MG63 (cell line): ENCODE measurements at regions not wholly inside any gene's neighbourhood (a gene's known extent, or its start where the extent isn't known, plus 50 kb on each side); places are given as distances from the start of the nearest gene placed in this dataset.
"Not testable (repeated sequence)": the region's sequence is repeated elsewhere in the genome, so short reads cannot be mapped to it uniquely, and the experiment has no call there.

Experiments
- DNase-seq: peaks from one replicate; pipeline ENCODE4 v3.0.0-alpha.2; 2020
- H3K27me3 ChIP-seq: fragments of 250-450 bp; sonication (Bioruptor Pico); 2 replicates; pipeline ENCODE4 v1.5.1; 2020; ENCODE audit warnings: mild to moderate bottlenecking, moderate library complexity
- H3K36me3 ChIP-seq: fragments of 250-450 bp; sonication (Bioruptor Pico); 2 replicates; pipeline ENCODE4 v1.5.1; 2020; ENCODE audit warnings: mild to moderate bottlenecking, moderate library complexity
- H3K4me3 ChIP-seq: fragments of 250-450 bp; sonication (Bioruptor Pico); 2 replicates; pipeline ENCODE4 v1.5.1; 2020; ENCODE audit warnings: mild to moderate bottlenecking, moderate library complexity
- H3K9me3 ChIP-seq: fragments of 250-450 bp; sonication (Bioruptor Pico); 2 replicates; pipeline ENCODE4 v1.5.1; 2020; ENCODE audit warnings: mild to moderate bottlenecking, moderate library complexity

DNA sequence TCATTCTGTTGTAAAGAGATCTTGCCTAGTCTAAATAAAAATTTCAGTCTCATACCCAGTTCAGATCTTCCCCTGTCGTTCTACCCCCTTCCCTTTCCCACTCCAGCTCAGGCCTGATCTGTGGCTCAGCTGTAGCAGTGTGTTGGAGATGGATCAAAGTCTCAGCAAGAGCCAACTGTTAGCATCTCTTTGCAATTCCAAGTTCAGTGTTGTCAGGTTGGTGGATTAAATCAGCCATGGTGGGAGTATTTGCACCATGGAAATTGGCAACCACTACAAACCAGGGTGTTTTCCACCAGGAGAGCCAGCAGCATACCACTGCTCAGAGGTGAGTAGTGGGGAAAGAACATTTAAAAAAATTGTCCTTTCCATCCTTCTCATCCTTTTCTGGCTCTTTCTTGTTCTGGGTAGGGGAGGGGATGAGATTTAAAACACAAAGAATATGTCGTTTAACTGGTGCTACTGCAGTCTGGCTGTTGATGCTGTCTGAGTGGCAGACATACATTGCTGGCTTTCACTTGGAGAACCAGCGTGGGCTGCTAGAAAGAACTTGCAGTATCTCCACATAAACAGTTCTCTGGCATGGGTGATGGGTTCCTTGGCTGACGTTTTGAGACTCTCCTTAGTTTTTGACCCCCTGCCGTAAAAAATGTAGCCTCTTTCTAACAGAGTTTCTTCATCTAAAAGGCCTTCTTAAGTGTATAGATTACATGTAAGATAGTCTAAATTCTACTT, 514.1 kb downstream of the RAB38 start:
- Histone ChIP-seq H3K36me3 (no peaks in the 10 kb centered on the region), H3K27me3 (no peaks in the 10 kb centered on the region), H3K9me3 (no peaks in the 10 kb centered on the region), H3K4me3 (no peak overlapping the region)
- DNase-seq: no peak

DNA sequence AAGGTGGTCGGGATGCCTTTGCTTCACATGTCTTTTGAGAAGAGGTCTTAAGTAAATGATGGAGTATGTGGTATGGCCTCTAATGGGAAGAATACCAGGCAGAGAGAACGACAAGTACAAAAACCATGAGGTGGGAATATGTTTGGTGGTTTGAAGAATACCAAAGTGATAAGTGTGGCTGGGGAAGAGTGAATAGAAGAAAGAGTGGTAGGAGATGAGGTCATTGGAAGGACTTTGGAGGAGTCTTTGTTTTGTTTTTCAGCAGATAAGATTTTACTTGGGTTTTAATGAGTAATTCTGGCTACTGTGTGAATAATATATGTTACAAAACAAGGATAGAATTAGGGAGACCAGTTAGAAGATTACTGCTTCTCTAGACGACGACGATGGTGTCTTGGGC, 515.4 kb downstream of the RAB38 start:
- H3K36me3 ChIP-seq: no peaks in the 10 kb centered on the region
- DNase-seq: no peak
- H3K9me3 ChIP-seq: no peaks in the 10 kb centered on the region
- H3K27me3 ChIP-seq: no peaks in the 10 kb centered on the region
- H3K4me3 ChIP-seq: no peak overlapping the region

DNA sequence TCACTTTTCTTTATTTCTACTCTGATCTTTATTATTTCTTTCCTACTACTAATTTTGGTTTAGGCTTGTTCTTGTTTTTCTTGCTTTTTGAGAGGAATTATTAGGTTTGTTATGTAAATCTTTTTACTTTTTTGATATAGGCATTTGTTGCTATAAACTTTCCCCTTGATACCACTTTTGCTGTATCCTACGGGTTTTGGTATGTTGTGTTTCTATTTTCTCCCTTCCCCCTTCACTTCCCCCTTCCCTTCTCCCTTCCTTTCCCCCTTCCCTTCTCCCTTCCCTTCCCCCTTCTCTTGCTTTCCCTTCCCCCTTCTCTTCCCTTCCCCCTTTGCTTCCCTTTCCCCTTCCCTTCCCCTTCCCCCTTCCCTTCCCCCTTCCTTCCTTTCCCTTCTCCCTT, 529.6 kb downstream of the RAB38 start:
- H3K27me3 ChIP-seq: no peaks in the 10 kb centered on the region
- H3K36me3 ChIP-seq: no peaks in the 10 kb centered on the region
- H3K4me3 ChIP-seq: no peak overlapping the region
- DNase-seq: no peak
- H3K9me3 ChIP-seq: no peaks in the 10 kb centered on the region

- Histone ChIP-seq H3K27me3 (peaks cover 2% of the 10 kb centered on the region; the same call in 1 of the 2 replicates), H3K36me3 (no peaks in the 10 kb centered on the region), H3K9me3 (no peaks in the 10 kb centered on the region), H3K4me3 (no peak overlapping the region)
- no peak for DNase-seq
These were observed 535.4 kb downstream of the RAB38 start for GRCh38 chr11:87639753-87640364.

DNA sequence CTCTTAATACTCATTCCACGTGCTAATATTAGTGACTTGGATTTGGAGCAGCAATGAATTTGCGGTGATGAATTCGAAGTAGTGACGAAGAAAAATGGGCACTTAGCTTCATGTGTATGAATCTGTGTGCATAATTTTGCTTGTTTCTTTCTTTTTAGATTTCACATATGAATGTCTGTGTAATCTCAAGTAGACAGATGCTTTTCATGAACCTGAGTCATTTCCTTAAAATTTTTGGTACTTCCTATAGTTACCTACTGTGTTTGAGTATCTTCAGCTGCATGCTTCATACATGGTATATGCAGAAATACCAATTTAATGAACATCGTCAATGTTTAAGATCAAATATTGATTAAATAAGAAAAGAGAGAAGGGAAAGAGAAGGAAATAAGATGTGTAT, 540.2 kb downstream of the RAB38 start:
- no peak overlapping the region for H3K4me3 ChIP-seq
- no peak for DNase-seq
- H3K27me3 ChIP-seq: peaks cover 2% of the 10 kb centered on the region
- no peaks in the 10 kb centered on the region for H3K9me3 ChIP-seq
- H3K36me3 ChIP-seq: no peaks in the 10 kb centered on the region

GRCh38 chr11:87634331-87634730, 540.9 kb downstream of the RAB38 start:
- H3K36me3 ChIP-seq: no peaks in the 10 kb centered on the region
- peaks cover 2% of the 10 kb centered on the region; the same call in 1 of the 2 replicates for H3K27me3 ChIP-seq

DNA sequence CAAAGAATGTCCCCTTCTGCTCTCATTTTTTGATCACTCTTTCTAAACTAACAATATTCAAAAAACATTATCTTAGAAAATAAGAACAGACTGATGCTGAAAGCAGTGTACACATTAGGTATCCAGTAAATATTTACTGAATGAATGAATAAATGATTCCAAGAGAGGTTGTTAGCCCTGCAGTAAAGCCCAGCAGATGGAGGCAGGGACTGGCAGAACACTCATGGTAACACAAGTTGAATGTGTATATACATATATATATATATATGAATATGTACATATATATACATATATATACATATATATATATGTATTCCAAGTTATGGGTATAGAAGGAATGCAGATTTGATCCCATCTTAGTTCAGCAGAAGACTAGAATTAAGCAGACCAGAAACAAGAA, 546.3 kb downstream of the RAB38 start:
- Histone ChIP-seq H3K27me3 (no peaks in the 10 kb centered on the region; the same call in 1 of the 2 replicates), H3K4me3 (no peak overlapping the region), H3K9me3 (no peaks in the 10 kb centered on the region), H3K36me3 (no peaks in the 10 kb centered on the region)
- DNase-seq: no peak

More at GRCh38 chr11:87634331-87634730, 540.9 kb downstream of the RAB38 start:
- Histone ChIP-seq H3K9me3 (no peaks in the 10 kb centered on the region), H3K4me3 (no peak overlapping the region)
- no peak for DNase-seq

- Histone ChIP-seq H3K27me3 (no peaks in the 10 kb centered on the region), H3K36me3 (no peaks in the 10 kb centered on the region), H3K9me3 (no peaks in the 10 kb centered on the region), H3K4me3 (no peak overlapping the region)
- no peak for DNase-seq
These were observed 547.1 kb downstream of the RAB38 start for GRCh38 chr11:87628026-87628580.

DNA sequence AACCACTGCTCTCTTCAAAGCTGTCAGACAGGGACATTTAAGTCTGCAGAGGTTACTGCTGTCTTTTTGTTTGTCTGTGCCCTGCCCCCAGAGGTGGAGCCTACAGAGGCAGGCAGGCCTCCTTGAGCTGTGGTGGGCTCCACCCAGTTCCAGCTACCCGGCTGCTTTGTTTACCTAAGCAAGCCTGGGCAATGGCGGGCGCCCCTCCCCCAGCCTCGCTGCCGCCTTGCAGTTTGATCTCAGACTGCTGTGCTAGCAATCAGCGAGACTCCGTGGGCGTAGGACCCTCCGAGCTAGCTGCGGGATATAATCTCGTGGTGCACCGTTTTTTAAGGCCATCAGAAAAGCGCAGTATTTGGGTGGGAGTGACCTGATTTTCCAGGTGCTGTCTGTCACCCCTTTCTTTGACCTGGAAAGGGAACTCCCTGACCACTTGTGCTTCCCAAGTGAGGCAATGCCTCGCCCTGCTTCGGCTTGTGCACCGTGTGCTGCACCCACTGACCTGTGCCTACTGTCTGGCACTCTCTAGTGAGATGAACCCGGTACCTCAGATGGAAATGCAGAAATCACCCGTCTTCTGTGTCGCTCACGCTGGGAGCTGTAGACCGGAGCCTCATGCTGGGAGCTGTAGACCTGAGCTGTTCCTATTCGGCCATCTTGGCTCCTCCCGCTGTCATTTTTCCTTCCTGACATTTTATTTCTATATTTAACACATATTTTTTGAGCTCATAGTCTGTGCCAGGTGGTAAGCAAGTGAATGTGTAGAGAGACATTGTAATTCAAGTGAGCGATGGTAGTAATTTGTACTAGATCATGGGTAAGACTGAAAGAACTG, 551.5 kb downstream of the RAB38 start:
- not testable (repeated sequence) for H3K4me3 ChIP-seq, H3K9me3 ChIP-seq, H3K27me3 ChIP-seq, H3K36me3 ChIP-seq, DNase-seq

DNA sequence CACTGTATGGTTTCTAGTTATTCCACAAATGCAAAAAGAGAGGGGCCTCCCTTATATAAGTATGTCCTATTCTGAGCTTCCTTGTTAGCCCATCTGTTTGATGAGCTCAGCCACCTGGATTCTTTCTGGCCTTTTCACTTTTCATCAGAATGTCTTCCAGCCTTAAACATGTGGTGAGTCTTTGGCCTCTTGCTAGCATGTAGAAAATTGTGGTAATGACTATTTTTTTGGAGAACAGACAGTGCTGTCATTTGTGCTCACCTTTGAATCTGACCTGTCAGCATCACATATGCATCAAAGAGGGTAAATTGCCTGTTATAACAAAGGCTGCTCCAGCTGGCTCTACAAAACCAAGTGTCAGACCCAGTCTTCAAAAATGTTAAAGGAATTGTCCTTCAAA, 558.7 kb downstream of the RAB38 start:
- no peak for DNase-seq
- Histone ChIP-seq H3K4me3 (no peak overlapping the region), H3K27me3 (no peaks in the 10 kb centered on the region), H3K9me3 (no peaks in the 10 kb centered on the region), H3K36me3 (no peaks in the 10 kb centered on the region)

DNA sequence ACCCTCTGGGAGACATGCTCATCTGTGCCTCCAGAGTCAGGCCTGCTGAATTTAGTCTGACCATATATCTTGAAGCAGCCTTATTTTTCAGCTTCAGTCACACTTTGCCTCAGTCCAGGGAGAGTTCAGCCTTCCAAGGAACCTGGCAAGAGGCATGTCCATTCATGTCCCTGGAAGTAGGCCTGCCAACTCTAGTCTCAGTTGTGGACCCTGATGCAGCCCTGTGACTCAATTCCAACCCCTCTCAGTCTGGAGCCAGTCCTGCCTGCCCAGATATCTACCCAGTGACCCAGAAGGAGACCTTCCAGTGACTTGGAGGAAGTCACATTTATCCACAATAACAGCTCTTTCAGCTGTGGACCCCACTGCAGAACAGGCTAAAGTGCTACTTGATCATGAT, 566.6 kb downstream of the TMEM135 start:
- no peak for DNase-seq
- Histone ChIP-seq H3K36me3 (no peaks in the 10 kb centered on the region), H3K27me3 (no peaks in the 10 kb centered on the region), H3K4me3 (no peak overlapping the region), H3K9me3 (no peaks in the 10 kb centered on the region)

- no peaks in the 10 kb centered on the region for H3K27me3 ChIP-seq
- H3K9me3 ChIP-seq: no peaks in the 10 kb centered on the region
- H3K4me3 ChIP-seq: no peak overlapping the region
- no peak for DNase-seq
- H3K36me3 ChIP-seq: no peaks in the 10 kb centered on the region
These were observed 566.2 kb downstream of the TMEM135 start for GRCh38 chr11:87603887-87604286.

GRCh38 chr11:87602776-87603175, 565.0 kb downstream of the TMEM135 start:
- H3K9me3 ChIP-seq: no peaks in the 10 kb centered on the region
- no peaks in the 10 kb centered on the region for H3K27me3 ChIP-seq
- no peaks in the 10 kb centered on the region for H3K36me3 ChIP-seq
- no peak for DNase-seq
- H3K4me3 ChIP-seq: no peak overlapping the region

- Histone ChIP-seq H3K36me3 (no peaks in the 10 kb centered on the region), H3K9me3 (no peaks in the 10 kb centered on the region), H3K4me3 (no peak overlapping the region), H3K27me3 (no peaks in the 10 kb centered on the region)
- no peak for DNase-seq
These were observed 563.2 kb downstream of the TMEM135 start for GRCh38 chr11:87600938-87601337.

DNA sequence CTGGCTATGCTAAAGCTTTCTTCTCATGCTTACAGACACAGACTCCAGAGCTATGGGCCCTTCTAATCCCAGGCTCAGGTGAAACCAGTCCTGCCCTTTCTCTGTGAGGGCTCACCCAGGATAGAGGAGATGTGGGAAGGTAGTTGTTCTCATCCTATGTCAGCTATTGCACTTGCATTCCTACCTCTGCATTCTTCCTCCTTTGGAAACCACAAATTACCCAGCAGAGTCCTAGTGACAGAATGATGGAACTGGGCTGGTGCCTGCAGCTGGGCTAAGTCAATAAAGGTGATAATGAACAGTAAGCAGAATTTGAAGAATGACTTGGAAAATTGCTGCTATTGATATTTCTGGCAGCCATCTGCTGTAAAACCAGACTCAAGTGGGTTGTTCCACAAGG, 560.0 kb downstream of the TMEM135 start:
- Histone ChIP-seq H3K27me3 (no peaks in the 10 kb centered on the region), H3K4me3 (no peak overlapping the region), H3K9me3 (no peaks in the 10 kb centered on the region), H3K36me3 (no peaks in the 10 kb centered on the region)
- no peak for DNase-seq

- Histone ChIP-seq H3K36me3 (no peaks in the 10 kb centered on the region), H3K27me3 (no peaks in the 10 kb centered on the region)
- DNase-seq: no peak
These were observed 558.4 kb downstream of the TMEM135 start for GRCh38 chr11:87596176-87596575.

GRCh38 chr11:87589082-87589481, 551.3 kb downstream of the TMEM135 start:
- Histone ChIP-seq H3K9me3 (no peaks in the 10 kb centered on the region), H3K36me3 (no peaks in the 10 kb centered on the region), H3K27me3 (no peaks in the 10 kb centered on the region), H3K4me3 (no peak overlapping the region)
- no peak for DNase-seq

More at GRCh38 chr11:87596176-87596575, 558.4 kb downstream of the TMEM135 start:
- Histone ChIP-seq H3K9me3 (no peaks in the 10 kb centered on the region), H3K4me3 (no peak overlapping the region)
